ENCODE measurements at regions not wholly inside any gene's neighbourhood (a gene's known extent, or its start where the extent isn't known, plus 50 kb on each side); places are given as distances from the start of the nearest gene placed in this dataset.

DNA sequence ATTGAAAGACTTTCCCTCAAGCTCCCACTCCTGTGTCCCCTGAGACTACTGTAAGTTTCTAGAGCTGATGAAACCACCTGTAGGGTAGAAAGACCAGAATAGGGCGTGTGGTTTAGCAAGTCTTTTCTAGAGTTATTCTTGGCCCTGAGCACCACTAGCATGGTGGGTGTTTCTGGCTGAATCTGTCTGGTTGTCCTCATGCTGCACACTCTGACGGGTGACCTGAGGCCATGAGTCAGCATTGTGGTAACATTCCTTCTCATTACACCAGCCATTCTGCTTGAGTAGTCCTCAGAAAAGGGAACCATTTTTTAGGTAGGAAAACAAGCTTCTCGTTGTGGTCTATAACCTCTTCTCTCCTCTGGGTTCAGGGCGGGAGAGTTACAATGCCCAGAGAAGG is 250.3 kb downstream of the SNX13 start:
- TF ChIP-seq, protein P1, sequence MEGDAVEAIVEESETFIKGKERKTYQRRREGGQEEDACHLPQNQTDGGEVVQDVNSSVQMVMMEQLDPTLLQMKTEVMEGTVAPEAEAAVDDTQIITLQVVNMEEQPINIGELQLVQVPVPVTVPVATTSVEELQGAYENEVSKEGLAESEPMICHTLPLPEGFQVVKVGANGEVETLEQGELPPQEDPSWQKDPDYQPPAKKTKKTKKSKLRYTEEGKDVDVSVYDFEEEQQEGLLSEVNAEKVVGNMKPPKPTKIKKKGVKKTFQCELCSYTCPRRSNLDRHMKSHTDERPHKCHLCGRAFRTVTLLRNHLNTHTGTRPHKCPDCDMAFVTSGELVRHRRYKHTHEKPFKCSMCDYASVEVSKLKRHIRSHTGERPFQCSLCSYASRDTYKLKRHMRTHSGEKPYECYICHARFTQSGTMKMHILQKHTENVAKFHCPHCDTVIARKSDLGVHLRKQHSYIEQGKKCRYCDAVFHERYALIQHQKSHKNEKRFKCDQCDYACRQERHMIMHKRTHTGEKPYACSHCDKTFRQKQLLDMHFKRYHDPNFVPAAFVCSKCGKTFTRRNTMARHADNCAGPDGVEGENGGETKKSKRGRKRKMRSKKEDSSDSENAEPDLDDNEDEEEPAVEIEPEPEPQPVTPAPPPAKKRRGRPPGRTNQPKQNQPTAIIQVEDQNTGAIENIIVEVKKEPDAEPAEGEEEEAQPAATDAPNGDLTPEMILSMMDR (IDR thresholded peaks at IDR 0.05) = no peak
- TF ChIP-seq POLR2A (IDR thresholded peaks at IDR 0.05) (no peak), POLR2AphosphoS5 (IDR thresholded peaks at IDR 0.05; ENCODE audit: insufficient read depth in 1 of 2, low read depth in 1 of 2) (no peak)

All from vagina (tissue), 2 donors.